Medulla oblongata (tissue), 1 donor: ENCODE measurements at regions not wholly inside any gene's neighbourhood (a gene's known extent, or its start where the extent isn't known, plus 50 kb on each side); places are given as distances from the start of the nearest gene placed in this dataset.

Source experiments
- DNase-seq: peaks from one replicate; pipeline ENCODE4 v3.0.0-alpha.2; 2015; ENCODE audit errors: extremely low spot score

- DNase-seq, result no peak
These were observed 845.0 kb downstream of the TBC1D22A start for GRCh38 chr22:47607486-47607885.

- DNase-seq, result no peak
These were observed 844.0 kb downstream of the TBC1D22A start for GRCh38 chr22:47606426-47606825.

- DNase-seq, result no peak
These were observed 843.4 kb downstream of the TBC1D22A start for GRCh38 chr22:47605886-47606285.

GRCh38 chr22:47605441-47605840, 843.0 kb downstream of the TBC1D22A start:
- no peak for DNase-seq

DNA sequence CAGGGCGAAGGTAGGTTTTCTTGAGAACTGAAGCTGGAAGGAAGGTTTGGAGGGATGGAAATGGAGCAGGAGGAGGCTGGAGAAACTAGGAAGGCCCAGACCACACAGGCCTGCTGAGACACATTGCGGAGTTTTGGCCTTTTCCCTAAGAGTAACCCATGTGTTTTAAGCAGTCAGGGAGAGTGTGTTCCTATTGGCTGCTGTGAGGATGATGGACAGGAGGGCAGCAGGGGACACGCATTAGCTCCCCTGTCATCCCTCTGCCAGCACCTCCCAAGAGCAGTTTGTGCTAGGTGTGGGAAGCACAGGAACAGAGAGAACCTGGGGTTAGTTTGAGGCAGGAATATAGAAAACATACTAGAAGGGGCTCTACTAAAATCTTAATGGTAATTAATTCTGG, 842.1 kb downstream of the TBC1D22A start:
- no peak for DNase-seq

DNA sequence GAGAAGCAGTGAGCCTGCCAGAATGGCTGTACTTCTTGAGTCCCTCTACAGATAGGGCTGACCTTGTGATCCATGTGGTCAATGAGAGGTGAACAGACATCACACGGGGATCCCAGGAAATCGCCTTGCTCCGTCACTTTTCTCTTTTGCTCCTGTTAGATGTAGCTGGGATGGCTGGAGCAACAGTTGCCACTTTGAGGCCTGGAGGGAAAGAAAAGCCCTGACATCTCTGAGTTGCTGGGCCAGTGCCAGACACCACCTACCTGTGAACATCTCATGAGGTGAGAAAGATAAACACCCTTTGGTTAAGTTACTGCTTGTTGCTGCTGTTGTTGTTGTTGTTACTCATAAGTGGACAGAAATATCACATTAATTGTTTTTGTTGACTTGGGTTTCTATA, 840.3 kb downstream of the TBC1D22A start:
- DNase-seq, result no peak

DNA sequence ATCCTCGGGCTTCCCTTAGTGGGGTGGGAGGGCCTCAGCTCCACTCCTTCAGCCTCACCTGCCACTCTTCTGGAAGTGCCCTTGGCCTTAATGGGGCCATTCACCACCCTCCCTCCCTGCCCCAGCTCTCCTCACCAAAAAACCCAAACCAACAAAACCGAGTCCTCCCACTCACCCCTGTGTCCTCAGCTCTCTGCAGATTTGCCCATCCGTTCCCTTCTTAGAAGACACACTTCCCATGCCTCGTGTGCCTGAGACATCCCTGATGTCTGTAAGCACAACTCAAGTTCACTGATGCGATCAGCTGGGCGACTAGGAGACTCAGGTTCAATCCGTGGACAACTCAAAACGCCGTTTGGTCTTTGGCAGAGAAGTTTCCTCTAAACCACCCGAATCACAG, 839.2 kb downstream of the TBC1D22A start:
- no peak for DNase-seq

DNA sequence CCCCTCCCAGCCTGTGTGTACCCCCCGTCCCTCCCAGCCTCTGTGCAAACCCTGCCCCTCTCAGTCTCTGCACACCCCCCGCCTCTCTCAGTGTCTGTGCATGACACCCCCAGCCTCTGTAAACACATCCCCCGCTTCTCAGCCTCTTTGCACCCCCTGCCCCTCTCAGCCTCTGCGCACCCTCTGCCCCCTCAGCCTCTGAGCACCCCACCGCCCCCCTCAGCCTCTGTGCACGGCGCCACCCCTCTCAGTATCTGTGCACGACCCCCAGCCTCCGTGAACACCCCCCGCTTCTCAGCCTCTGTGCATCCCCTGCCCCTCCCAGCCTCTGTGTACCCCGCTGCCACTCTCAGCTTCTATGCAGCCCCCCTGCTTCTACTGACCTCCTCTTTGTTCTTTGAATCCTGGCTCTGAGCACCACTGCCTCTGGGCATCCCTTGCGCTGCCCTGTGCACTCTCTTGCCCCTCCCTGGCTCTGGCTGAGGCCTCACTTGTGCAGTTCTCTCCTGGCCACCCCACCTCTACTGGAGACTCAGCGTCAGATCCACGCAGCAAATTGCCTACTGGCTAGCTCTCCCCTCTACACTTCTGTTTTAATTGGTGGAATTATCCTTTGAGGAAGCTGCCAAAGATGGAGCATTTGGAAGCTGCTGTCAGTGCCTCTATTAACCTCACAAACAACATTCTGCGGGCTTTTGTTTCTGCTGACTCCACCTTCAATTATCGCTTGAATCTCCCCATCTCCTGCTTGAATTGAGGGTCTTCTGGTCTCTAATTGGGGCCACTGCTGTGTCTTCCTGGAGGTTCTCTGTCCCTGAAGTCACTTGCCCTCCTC, 838.6 kb downstream of the TBC1D22A start:
- no peak for DNase-seq

- DNase-seq, result no peak
These were observed 837.8 kb downstream of the TBC1D22A start for GRCh38 chr22:47600281-47600680.

- no peak for DNase-seq
These were observed 837.3 kb downstream of the TBC1D22A start for GRCh38 chr22:47599753-47600152.

DNA sequence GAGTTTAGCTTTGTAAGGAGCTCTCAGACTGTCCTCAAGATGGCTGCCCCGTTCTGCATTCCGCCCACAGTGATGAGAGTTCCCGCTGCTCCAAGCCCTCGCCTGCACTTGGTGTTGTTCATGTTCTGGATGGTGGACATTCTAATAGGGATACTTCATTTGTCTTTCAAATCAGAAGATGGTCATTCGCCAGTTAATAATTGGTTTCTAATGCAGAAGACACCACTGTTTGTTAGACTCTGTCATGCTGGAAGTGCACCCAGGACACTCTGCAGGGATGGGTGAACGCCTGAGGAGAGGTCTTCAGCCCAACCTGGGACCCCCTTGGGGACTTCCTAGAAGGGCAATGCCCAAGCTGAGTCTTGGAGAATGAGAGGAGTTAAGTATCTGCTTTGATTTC, 836.4 kb downstream of the TBC1D22A start:
- DNase-seq, result no peak

DNA sequence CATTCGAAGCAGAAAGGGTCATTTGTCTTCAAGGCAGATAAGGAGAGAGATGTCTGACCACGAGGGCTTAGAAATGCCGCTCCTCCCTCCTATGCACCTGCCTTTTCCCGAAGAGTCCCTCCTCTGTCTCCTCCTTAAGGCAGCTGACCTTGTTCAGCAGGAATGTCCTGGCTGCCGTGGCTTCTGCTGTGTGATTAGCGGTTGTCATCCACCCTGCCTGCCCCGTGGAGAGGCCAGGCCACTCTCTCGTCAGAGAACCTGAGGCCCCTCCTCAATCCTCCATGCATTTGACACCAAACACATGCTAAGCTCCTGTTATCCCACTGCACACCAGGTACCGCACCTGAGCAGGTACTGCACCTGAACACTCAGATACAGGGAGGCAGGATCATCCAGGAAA, 834.6 kb downstream of the TBC1D22A start:
- no peak for DNase-seq

- no peak for DNase-seq
These were observed 833.8 kb downstream of the TBC1D22A start for GRCh38 chr22:47596176-47596690.

GRCh38 chr22:47594836-47595521, 832.5 kb downstream of the TBC1D22A start:
- no peak for DNase-seq

- no peak for DNase-seq
These were observed 831.5 kb downstream of the TBC1D22A start for GRCh38 chr22:47593911-47594311.

GRCh38 chr22:47593291-47593690, 830.8 kb downstream of the TBC1D22A start:
- DNase-seq, result no peak

DNA sequence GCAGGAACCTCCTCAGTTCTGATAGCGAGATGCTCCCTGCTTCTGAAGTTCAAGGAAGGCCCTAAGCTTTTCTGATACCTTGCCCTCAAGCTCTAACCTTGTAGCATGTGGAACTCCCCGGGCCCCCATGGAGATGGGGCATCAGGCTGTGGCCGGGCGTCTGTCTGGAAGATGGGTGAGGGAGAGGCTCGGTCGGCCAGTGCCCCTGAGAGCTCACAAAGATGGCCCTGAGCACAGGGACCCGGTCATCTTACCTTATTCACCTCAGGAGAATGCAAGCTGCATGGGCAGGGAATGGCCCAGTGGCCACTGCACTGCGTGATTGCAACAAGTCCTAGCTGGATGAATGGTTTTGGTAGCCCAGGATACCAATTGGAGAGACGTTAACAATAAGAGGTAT, 830.3 kb downstream of the TBC1D22A start:
- no peak for DNase-seq

DNA sequence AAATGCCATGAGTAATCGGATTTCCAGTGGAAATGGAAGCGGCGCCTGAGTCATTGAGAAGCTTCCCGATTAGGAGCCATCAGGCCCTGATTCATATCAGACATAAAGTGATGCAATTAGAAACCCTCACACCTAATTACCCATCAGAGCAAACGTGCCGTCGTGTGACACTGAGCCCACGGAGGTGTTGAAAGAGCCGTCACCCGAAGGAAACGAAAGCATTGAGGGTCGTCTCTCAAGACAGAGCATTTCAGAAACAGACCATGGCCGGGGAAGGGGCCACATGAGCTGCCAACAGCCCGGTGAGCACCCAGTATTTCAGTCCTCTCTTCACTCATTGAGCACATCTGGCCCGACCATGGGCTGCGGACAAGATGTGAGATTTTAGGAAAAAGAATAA, 829.3 kb downstream of the TBC1D22A start:
- DNase-seq, result no peak

GRCh38 chr22:47591016-47591415, 828.6 kb downstream of the TBC1D22A start:
- no peak for DNase-seq

- DNase-seq, result no peak
These were observed 827.1 kb downstream of the TBC1D22A start for GRCh38 chr22:47589271-47590250.

DNA sequence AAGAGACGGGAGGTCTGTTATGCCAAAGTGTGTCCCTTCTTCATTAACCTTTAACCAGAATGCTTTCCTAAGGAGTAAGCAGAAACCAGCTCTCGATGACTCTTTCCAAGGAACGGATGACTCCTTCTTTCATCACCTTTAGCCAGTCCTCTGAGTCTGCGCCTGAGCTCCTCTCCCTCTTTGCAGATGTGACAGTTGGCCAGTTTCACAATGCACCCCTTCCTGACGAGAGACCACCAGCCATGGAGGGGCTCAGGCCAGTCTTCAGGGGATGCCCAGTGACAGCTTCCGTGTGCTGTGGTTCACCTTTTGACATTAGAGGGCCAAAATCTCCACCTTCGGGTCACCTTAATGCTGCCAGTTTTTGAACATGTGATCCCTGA, 826.1 kb downstream of the TBC1D22A start:
- DNase-seq, result no peak
